EH (cell line): ENCODE measurements at regions not wholly inside any gene's neighbourhood (a gene's known extent, or its start where the extent isn't known, plus 50 kb on each side); places are given as distances from the start of the nearest gene placed in this dataset.
A peak's percentile ranks its signal among the peaks of the same experiment; 100 is the strongest.

ENCODE experiments used
- DNase-seq: peaks from one replicate; pipeline ENCODE4 v3.0.0-alpha.2; 2015; ENCODE audit warnings: low read depth

DNA sequence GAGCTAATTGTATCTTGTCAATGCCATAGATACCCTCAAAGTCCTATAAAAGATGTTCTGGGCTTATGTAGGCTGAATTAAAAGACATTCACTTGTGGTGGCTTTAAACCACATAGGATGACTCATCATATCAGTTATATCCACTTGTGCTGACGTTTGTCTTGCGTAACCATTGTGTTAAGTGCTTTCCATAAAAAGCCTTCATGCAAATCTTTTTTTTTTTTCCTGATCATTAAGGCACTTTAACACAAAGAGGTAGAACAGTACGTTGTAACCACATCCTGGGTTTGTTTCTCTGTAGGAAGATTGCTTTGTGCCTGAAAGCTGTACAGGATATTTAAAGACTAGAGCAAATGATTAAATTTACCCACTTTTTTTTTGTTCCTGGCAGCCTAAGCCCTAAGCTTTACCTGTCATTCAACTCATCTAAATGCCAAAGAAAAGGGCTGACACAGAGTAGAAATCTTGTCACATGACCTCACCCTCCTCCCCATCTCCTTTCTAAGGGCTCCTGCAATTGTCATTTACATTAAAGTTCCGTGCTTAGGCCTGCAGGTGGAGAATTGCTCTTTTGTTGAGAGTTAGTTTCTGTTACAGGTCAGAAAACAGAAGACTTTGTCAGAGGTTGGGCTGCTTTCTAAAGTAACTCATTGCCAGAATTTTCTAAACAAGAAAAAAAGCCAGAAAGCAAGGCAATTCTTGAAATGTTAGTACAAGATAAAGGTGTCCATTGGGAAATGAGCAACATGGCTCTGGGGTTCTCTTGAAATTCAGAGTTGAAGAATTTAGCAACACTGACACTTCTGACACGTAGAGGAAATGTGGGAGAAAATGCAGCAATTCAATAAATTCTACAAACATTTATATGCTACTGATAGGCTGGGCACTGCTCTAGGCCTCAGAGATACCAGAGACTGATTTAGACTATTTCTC, 555.6 kb downstream of the PPARGC1A start:
- peak; percentile 22 for DNase-seq

DNA sequence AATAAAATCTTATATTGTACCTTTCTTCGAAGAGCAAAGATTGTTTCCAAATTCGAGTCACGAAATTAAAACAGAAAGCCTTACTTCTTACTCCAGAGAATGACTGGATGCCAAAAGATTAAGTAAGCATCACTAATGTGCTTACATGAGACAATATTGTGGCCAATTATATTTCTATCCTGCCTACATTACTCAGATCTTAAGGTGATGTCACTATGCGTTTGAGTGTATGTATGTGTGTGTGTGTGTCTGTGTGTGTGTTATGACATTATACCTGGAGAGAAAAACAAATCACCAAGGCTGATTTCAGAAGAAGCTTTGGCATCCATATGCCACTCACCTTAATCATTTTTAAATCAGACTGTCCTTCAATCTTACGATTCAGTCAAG, 556.3 kb downstream of the PPARGC1A start:
- no peak for DNase-seq

DNA sequence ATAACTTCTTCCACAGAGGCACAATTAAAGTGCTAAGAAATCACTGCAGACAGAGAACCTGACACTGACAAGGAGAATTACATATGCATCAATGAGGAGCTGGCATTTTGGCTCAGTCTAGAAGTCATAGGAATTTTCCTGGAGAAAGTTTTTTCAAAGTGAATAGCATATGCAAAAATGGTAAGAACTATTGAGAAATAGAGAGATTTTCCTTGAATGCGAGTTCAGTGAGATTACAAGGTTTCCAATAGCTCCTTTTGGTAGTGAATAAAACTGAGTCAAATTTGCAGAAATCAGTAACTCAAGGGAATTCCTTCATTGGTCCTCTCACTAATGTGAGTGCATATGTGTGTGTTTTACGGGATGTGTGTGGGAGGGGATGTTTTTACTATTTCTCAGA, 557.5 kb downstream of the PPARGC1A start:
- no peak for DNase-seq

DNA sequence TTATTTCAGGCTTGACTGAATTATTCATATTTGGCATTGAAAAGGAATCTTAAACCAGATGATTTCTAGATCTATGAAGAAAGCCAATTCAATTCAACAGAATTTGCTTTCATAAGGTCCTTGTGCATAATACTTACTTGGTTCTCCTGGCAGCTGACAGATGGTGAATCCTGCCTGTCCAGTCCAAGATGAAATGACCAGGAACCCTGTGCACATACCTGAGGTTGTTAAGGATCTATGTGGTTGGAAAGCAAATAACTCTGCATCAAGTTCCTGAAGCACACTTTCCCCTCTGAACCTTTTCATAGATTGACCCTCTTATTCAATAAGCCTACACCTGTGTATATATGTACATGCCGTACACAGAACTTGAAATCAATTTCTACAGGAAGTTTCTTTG, 562.7 kb downstream of the PPARGC1A start:
- DNase-seq: no peak

DNA sequence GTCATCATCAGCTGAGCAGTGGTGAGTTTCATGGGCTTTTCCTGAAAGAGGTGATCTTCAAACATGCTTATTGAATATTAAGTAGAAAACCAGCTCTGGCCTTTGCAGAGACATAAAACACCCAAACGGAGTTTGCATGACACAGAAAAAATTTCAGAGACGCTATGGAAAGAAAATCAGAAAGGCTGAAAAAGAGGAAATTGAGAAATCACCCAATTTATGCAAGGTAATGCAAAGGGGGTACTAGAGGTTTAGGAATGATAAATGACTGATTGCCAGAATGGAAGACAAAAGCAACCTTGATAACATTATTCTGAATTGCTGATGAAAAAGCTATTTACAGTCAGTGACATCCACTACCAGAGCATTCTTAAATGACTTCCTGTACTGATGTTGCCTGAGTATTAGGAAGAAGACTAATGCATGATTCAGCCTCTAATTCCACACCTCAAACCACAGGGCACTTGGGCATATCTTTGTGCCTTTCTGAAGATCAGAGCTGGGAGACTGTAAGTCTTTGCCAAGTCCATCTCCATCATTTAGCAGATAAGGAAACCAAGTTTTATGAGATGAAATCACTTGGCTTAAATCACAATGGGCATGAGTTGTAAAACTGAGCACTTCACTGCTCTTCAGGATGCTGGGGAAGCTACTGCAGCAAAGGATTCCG, 565.7 kb downstream of the PPARGC1A start:
- DNase-seq: no peak

DNA sequence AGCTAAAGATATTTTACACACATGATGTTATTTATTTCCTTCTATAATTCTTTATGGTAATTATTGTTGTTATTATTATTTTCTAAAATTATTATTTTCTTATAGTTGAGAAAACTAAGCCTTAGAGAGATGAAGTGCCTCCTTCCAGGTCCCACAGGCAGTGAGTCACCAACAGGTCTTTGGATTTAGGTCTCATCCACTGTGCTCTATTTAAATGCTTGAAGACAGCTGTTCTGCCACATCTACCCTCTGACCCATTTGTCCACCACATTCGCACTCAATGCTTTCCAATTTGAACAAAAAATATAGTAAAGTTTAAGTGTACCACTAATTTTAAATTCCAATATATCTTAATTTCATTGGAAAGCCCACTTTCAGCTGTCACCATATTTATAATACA, 566.4 kb downstream of the PPARGC1A start:
- DNase-seq: no peak

DNA sequence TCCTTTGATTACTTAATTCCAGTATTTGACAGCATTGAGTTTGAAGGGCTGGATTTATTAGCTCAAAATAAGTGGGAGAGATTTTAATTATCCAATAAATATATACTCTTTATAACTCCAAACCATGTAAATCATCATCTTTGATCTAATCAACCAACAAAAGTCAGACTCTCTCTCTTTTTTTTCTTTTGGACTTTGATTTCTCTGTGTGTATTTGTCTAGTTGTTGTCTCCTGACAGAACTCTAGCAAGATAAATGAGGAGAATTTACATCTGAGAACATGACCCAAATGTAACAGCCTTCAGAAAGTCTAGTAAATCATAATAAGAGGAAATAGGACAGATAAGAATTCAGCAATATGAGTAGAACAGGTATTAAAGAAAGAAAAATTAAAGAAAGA, 567.1 kb downstream of the PPARGC1A start:
- DNase-seq: no peak

DNA sequence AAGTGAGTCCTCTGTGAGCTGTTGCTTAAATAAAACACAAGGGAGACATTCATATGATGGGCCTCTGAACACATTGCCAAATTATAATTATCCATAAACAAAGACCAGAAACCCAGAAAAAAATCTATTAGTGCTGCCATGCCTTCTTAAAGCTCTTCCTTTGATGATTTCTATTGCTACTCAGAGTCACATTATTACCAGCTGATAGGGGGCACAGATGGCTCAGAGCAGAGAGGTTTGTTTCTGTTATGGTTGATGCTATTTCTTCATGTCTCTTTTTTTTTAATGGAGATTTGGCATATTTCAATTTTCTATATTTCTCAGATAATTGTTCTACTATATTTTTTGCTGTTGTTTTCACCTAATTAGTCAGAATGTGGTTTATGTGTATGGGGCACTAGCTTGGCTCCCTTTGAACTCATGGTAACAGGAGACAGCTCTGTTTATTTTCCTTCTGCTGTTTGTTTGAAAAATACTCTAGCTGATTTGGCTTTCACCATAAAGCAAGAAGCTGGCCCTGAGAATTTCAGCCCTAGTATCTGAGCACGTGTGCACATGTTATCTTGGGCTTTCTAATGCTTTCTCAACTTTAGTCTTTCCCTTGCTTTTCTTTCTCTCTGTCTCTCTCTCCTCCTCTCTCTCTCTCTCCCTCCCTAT, 568.8 kb downstream of the PPARGC1A start:
- DNase-seq: no peak

DNA sequence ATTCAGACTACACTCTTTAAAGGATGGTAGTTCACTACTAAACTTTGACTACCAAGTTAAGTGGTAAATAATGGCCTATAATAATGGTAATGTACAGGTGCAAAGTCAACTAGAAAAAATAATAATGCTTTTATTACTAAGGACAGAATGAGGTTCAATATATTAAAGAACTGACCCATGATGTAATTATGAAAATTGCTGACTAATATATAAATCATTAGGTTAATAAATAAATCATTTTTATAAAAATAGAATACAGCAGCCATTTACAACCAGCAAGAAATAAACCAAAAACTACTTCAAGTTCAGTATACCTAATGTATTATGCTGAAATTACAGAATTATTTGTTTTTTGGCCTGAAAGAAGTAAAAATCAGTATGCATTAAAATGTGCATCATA, 577.2 kb downstream of the PPARGC1A start:
- DNase-seq: no peak

DNA sequence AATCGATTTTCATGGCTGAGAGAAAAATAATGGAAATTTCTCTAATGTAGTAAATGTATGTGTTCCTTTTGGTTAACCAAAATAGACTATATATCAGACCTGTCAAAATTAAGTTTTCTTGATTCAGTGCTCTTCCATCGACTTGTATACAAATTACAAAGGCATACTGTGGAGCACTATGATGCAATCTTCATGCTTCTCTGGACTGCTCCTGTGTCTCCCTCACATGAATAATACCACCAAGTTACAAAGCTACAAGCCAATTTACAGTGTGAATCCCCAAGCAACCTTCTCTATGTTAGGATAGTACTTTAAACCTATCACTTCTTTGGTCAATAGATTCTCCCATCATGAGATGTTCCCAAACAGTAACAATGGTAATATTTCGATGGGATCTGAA, 577.9 kb downstream of the PPARGC1A start:
- no peak for DNase-seq

DNA sequence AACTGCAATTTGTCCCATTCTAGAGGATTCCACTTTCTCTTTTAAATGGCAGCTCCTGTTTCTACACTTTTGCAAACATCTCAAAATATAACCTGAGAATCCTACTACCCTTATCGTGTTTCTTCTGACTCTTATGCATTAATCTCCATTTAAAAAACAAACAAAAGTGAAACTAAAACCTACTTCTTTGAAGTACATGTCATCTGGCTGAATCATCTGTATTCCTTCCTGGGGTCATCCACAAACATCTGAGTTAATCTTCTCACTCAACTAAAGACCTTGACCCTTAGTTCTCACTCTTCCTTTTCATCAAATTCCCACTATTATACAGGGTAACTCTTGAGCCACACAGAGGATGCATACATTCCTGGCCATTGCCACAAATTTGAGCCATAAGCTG, 584.8 kb downstream of the PPARGC1A start:
- DNase-seq: no peak

DNA sequence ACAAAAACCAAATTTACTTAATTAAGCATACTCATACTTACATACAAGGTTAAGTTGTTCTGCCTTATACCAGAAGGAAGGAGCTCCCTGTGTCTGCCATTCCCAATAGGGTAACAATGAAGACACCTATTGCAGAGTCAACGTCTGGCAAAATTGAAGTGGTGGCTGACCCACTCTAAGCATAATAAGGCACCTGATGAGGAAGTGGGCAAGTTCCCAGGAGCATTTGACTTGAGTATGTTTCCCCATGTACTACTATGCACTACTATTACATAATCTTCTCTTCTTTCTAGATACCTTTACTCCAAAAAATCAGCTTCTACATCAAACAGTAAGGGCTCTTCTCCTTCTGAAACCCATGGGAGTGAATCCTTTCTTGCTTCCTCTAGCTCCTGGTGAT, 591.5 kb downstream of the PPARGC1A start:
- DNase-seq: no peak

DNA sequence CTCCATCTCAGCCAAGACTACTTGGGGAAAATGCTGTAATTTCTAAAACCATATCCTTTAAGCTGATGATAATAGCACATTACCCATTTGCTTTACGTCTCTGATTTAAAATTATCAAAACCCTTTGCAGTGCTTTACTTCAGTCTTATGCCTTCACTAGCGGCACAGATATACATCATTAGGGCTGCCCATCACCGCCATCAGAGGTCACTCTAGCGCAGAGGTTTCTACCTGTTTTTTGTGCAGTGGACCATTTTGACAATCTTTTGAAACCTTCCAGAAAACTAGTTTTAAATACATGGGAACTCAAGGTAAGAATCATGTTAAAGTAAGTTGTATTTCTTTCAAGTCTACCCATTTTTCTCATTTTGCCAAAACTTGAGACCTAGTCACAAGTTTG, 592.5 kb downstream of the PPARGC1A start:
- no peak for DNase-seq

DNA sequence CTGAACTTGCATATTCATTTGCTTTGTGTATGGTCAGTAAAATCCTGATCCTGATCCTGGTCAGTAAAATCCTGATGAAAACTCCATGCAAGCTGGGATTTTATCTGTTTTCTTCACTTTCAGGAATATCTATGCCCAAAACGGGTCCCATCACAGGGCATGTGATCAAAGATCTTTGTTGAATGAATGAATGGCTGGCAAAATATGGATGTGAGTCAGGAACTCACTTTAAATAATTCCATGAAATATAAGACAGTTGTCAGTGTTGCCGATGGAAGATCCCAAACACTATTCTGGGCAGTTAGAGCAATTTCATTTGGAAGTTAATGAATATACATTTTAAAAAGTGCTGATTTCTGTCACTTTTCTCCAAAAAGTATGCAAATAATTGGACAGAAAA, 598.4 kb downstream of the GBA3 start:
- no peak for DNase-seq

DNA sequence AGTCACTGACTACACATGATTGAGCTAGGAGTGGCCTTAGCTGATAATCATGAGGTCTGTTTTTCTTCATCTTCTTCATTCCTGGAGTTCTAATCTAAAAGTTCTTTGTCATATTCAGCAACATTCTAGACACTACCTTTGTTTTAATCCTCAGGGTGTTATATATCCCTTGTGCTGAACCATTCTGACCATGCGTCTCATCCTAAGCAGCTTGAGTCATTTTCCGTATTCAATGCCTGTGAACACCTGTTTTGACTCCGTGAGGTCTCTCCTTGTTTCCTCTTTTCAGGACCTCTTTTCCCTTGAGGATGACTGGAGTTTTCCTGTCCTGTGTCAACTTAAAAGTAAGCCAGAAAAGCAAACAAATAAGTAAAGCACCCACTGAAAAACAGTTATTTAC, 597.9 kb downstream of the GBA3 start:
- no peak for DNase-seq

DNA sequence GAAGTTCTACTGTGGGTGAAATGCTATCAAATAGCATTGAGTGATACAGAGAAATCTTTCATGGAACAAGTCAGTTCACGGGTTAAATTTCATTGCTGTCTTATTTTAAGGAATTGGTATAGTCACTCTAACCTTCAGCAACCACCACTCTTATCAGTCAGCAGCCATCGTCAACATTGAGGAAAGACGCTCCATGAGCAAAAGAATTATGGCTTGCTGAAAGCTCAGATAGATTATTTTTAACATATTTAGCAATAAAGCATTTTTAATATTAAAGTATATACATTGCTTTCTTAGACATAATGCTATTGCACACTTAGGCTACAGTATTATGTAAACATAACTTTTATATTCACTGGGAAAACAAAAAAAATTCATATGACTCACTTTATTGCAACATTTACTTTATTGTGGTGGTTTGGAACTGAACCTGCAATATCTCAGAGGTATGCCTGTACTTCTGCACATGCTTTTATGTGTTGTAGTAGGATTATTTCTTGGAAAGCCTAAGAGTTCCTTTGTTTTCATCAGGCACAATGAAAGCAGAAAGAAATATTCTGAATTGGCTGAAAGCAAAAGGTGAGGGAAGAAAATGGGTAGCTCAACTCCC, 586.7 kb downstream of the GBA3 start:
- DNase-seq: no peak

DNA sequence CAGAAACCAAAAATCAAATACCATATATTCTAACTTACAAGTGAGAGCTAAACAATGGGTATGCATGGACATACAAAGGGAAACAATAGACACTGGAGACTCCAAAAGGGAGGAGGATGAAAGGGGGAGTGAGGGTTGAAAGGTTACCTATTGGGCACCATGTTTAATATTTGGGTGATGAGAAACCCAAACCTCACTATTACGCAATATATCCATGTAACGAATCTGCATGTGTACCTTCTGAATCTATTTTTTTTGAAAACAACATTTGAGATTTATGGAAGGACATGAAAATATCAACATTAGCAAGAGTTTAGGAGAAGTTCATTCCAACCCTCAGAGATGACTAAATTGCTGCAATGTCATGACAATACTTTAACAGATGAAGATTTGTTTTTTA, 586.1 kb downstream of the GBA3 start:
- DNase-seq: no peak

DNA sequence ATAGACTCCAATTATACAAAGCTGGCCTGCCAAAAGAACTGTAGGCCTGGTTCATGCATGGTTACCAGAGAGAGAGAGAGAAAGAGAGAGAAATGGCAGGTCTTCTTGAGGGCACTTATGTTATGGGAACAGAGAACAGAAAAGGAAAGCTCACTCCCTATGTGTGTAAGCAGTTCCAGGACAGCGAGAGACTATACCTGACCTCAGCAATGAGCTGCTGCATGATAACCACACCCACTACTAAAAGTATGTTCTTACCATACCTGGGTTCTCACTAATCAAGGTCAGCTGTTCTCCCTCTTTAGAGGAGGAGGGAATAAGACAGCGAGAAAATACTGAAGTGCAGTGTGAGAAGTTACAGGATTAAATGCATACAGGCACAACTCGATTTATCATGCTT, 583.3 kb downstream of the GBA3 start:
- no peak for DNase-seq

DNA sequence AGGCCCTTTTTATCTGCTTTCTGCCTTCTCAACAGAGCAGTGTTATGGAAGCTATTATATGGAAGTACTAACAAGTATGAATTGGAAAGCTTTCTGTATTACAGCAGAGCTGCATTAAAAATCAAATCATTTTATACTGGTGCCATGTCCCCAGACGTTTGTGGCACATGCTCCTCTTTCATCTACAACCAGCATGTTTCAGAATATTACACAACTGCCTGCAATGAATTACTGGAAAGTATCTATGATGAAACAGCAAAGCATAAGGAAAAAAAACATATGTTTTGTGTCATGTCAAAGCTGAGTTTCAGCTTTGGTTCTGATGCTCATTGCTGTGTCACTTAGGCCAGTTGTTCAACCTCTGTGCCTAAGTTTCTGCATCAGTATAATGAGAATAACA, 576.8 kb downstream of the GBA3 start:
- DNase-seq: no peak

DNA sequence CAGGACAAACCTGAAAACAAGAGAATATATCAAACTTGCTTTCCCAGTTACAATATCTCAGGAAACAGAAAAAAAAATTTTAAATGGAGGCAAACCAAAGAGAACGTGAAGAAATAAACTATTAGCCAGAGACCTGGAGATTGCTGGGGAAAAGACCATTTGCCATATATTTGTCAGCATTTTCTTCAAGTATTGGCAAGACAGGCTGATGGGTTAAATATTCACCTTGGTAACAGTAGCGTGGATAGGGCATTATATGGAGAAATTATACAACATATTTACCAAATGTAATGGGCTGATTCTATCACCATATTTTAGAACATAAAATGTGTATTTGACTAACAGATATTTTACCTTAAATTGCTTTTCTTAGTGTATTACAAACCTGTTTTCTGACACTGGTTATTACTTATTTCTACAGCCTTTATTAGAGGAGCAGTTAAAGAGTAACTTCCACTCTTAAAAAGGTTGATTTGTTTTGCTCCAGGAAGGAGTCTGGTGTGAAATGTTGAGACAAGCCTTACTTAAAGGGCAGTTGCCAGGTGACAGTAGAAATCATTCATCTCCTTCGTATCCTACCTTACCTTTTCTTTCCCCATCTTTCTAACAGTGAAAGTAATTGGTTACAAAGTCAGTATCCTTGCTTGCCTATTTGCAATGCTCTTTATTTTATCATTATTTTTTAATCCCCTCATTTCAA, 575.5 kb downstream of the GBA3 start:
- no peak for DNase-seq

DNA sequence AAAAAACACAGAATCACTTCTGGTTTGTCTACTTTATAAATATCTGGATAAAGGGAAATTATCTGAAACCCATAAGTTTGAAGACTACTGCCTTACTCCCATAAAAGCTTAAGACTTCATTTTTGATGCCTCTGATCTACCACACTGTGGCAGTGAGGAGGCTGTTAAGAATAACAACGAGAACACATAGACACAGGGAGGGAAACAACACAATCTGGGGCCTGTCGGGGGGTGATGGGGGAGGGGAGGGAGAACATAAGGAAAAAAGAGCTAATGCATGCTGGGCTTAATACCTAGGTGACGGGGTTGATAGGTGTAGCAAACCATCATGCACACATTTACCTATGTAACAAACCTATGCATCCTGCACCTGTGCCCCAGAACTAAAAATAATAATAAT, 573.7 kb downstream of the GBA3 start:
- no peak for DNase-seq

DNA sequence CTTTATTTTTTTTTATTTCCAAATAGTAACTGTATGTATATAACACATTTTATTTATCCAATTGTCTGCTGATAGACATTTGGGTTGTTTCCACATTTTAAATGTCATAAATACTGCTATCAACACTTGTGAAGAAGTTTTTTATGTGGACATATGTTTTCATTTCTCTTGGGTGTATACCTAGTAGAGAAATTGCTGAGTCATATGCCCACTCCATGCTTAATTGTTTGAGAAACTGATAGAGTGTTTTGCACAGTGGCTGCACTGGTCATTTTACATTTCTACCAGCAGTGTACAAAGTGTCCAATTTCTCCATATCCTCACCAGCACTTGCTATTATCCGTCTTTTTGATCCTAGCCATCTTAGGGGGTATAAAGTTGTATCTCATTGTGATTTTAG, 567.8 kb downstream of the GBA3 start:
- no peak for DNase-seq
